K562 (cell line): ENCODE measurements at regions not wholly inside any gene's neighbourhood (a gene's known extent, or its start where the extent isn't known, plus 50 kb on each side); places are given as distances from the start of the nearest gene placed in this dataset.

Experiments
- ARHGAP35 ChIP-seq: fragments of 450-650 bp; IDR thresholded peaks from 2 replicates; pipeline ENCODE4 v1.6.1; 2018; ENCODE audit not compliant: partially characterized antibody
- HDAC2 ChIP-seq: fragments of 450-650 bp; IDR thresholded peaks from 2 replicates; pipeline ENCODE4 v1.6.1; 2016; ENCODE audit warnings: mild to moderate bottlenecking
- NRF1 ChIP-seq, 2 experiments: fragments of 450-650 bp; IDR thresholded peaks in 1 of 2; conservative IDR thresholded peaks in 1 of 2; 2 replicates each; pipeline ENCODE4 v1.6.1; 2014; ENCODE audit warnings: mild to moderate bottlenecking in 2 of 2
- TEAD1 ChIP-seq, 2 experiments: fragments of 450-650 bp in 1 of 2; sonication (generic) in 1 of 2; formaldehyde crosslinking; IDR thresholded peaks; 2 replicates each; pipeline versions ENCODE4 v1.4.0 to v1.8.0; 2020 to 2022; ENCODE audit warnings: mild to moderate bottlenecking in 2 of 2, missing genetic modification reagents in 1 of 2
- ZNF224 ChIP-seq: sonication (generic); formaldehyde crosslinking; IDR thresholded peaks from 2 replicates; pipeline ENCODE4 v1.8.0; 2022; ENCODE audit warnings: mild to moderate bottlenecking, missing genetic modification reagents
- ZNF347 ChIP-seq: fragments of 450-650 bp; formaldehyde crosslinking; IDR thresholded peaks from 2 replicates; pipeline ENCODE4 v1.4.0; 2020; ENCODE audit warnings: low read depth, mild to moderate bottlenecking, moderate library complexity
- TF ChIP-seq, protein P1 (sequence below), 2 experiments: fragments of 450-650 bp; IDR thresholded peaks; 2 replicates each; pipeline ENCODE4 v1.6.1; 2016; ENCODE audit warnings: mild to moderate bottlenecking in 2 of 2, borderline replicate concordance in 1 of 2, low read depth in 1 of 2, moderate library complexity in 1 of 2
- TF ChIP-seq, protein P2 (sequence below), 2 experiments: IDR thresholded peaks in 1 of 2; conservative IDR thresholded peaks in 1 of 2; 2 replicates each; pipeline ENCODE4 v1.6.1; 2016; ENCODE audit warnings: low read depth in 2 of 2, mild to moderate bottlenecking in 1 of 2, missing compliant biosample characterization in 1 of 2, missing genetic modification characterization in 1 of 2, moderate library complexity in 1 of 2

DNA sequence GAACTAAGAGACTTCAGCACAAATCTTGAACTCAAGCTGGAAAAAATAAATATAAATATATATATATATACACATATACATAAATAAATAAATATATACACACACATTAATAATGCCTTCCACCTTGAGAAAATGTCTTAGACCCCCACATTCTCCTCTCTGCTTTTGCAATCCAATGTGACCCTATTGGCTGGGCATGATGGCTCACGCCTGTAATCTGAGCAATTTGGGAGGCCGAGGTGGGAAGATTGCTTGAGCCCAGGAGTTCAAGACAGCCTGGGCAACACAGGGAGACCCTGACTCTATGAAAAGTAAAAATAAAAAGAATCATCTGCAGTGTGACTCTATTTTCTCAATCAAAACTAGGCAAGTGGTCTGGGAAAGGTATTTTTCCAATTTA, 424.1 kb upstream of the NFE2L3 start (continued):
- TF ChIP-seq, protein P1, sequence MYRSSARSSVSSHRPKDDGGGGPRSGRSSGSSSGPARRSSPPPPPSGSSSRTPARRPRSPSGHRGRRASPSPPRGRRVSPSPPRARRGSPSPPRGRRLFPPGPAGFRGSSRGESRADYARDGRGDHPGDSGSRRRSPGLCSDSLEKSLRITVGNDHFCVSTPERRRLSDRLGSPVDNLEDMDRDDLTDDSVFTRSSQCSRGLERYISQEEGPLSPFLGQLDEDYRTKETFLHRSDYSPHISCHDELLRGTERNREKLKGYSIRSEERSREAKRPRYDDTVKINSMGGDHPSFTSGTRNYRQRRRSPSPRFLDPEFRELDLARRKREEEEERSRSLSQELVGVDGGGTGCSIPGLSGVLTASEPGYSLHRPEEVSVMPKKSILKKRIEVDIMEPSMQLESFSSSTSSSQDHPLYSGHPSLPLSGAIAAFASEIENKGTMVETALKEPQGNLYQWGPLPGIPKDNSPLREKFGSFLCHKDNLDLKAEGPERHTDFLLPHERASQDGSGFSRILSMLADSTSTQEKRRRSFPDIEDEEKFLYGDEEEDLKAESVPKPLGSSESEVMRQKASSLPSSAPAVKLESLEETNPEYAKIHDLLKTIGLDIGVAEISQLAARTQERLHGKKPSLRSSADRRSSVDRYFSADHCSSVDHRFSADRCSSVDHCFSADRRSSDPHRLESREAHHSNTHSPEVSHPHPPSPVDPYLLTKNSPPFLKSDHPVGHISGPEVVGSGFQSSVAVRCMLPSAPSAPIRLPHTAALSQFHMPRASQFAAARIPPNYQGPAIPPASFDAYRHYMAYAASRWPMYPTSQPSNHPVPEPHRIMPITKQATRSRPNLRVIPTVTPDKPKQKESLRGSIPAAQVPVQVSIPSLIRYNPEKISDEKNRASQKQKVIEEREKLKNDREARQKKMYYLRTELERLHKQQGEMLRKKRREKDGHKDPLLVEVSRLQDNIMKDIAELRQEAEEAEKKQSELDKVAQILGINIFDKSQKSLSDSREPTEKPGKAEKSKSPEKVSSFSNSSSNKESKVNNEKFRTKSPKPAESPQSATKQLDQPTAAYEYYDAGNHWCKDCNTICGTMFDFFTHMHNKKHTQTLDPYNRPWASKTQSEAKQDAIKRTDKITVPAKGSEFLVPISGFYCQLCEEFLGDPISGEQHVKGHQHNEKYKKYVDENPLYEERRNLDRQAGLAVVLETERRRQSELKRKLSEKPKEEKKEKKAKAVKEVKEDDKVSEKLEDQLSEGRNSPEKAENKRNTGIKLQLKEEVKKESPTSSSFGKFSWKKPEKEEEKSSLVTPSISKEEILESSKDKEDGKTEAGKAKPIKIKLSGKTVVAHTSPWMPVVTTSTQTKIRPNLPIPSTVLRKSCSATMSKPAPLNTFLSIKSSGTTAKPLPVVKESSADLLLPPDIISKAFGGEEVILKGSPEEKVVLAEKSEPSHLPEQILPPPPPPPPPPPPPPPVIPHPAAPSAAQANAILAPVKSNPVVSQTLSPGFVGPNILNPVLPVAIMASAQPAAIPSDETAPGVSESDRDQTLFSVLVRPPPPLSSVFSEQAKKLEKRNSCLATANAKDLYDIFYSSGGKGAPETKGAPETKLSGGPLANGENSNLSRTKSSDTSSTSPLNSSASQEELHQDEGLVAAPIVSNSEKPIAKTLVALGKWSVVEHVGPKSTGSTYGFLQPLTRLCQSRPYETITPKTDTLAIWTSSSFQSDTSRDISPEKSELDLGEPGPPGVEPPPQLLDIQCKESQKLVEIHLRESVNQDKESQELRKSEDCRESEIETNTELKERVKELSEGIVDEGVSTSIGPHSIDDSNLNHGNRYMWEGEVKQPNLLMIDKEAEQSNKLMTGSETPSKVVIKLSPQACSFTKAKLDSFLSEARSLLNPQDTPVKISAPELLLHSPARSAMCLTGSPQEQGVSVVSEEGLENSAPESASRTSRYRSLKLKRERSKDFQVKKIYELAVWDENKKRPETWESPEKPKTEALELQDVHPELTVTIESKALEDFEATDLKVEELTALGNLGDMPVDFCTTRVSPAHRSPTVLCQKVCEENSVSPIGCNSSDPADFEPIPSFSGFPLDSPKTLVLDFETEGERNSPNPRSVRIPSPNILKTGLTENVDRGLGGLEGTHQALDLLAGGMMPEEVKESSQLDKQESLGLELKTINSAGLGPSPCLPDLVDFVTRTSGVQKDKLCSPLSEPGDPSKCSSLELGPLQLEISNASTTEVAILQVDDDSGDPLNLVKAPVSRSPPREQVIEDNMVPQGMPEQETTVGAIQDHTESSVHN (IDR thresholded peaks at IDR 0.05; ENCODE audit: borderline replicate concordance in 1 of 2, low read depth in 1 of 2), result no peak
- TF ChIP-seq ARHGAP35, result no peak
- TF ChIP-seq NRF1 (conservative IDR thresholded peaks at IDR 0.05 in 1 of 2, IDR thresholded peaks at IDR 0.05 in 1 of 2), result no peak
- TF ChIP-seq HDAC2, result no peak
- TF ChIP-seq TEAD1 (CRISPR knock-in tag; IDR thresholded peaks at IDR 0.05), result no peak
- TF ChIP-seq ZNF347 (CRISPR knock-in tag), result no peak
- TF ChIP-seq, protein P2, sequence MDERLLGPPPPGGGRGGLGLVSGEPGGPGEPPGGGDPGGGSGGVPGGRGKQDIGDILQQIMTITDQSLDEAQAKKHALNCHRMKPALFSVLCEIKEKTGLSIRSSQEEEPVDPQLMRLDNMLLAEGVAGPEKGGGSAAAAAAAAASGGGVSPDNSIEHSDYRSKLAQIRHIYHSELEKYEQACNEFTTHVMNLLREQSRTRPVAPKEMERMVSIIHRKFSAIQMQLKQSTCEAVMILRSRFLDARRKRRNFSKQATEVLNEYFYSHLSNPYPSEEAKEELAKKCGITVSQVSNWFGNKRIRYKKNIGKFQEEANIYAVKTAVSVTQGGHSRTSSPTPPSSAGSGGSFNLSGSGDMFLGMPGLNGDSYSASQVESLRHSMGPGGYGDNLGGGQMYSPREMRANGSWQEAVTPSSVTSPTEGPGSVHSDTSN (CRISPR knock-in tag; IDR thresholded peaks at IDR 0.05; ENCODE audit: low read depth), result no peak
- TF ChIP-seq, protein P2 (tag; conservative IDR thresholded peaks at IDR 0.05; ENCODE audit: low read depth), result no peak
- TF ChIP-seq ZNF224 (CRISPR knock-in tag), result no peak
